ENCODE measurements at regions not wholly inside any gene's neighbourhood (a gene's known extent, or its start where the extent isn't known, plus 50 kb on each side); places are given as distances from the start of the nearest gene placed in this dataset.

DNA sequence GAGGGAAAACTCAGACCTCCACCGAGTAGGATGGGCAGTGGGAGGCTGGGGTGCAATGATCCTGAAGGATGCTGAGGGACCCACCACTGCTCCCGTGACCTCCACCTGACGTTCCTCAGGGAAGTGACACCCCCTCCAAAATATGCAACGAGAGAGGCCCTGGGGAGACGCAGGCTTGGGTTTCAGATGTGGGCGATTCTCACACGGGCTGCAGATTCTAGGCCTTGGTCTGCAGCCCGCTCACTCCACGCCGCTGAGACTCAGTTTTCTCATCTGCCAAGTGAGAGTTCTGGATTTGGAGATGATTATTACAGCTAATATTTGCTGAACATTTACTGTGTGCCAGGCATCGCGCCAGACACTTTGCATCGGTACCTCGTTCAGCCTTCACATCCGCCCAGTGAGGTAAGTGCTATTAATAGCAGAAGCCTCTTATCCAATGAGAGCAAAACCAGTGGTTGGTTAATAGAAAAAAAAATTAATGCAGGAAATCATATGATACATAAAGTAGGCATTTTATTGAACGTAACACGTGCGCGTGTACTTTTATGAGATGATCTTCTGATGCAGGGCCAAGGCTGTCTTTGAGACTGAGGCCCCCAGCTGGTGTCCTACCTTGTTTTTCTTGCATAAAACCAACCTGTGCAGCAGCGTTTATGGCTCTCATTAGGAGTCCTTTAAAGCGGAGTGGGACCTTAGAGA, 102.0 kb upstream of the RUNX3 start:
- no peak for TF ChIP-seq POLR2A (IDR thresholded peaks at IDR 0.05; ENCODE audit: low read depth, low read length)
- FAIRE-seq: no peak
- no peak for DNase-seq (ENCODE audit: insufficient read length, low spot score)

GRCh38 chr1:25031601-25031965, 101.5 kb upstream of the RUNX3 start:
- no peak for TF ChIP-seq POLR2A (IDR thresholded peaks at IDR 0.05; ENCODE audit: low read depth, low read length)
- no peak for FAIRE-seq
- no peak for DNase-seq (ENCODE audit: insufficient read length, low spot score)

- no peak for TF ChIP-seq POLR2A (IDR thresholded peaks at IDR 0.05; ENCODE audit: low read depth, low read length)
- DNase-seq (ENCODE audit: insufficient read length, low spot score): peak; percentile 19
- FAIRE-seq: no peak
Observed at GRCh38 chr1:25030674-25031589, 100.9 kb upstream of the RUNX3 start.

- no peak for DNase-seq (ENCODE audit: insufficient read length, low spot score)
- no peak for FAIRE-seq
- TF ChIP-seq POLR2A (IDR thresholded peaks at IDR 0.05; ENCODE audit: low read depth, low read length): no peak
Observed at GRCh38 chr1:25030012-25030411, 99.9 kb upstream of the RUNX3 start.

GRCh38 chr1:25028907-25029599, 99.0 kb upstream of the RUNX3 start:
- TF ChIP-seq POLR2A (IDR thresholded peaks at IDR 0.05; ENCODE audit: low read depth, low read length): no peak
- DNase-seq (ENCODE audit: insufficient read length, low spot score) (no peak), FAIRE-seq (no peak)

DNA sequence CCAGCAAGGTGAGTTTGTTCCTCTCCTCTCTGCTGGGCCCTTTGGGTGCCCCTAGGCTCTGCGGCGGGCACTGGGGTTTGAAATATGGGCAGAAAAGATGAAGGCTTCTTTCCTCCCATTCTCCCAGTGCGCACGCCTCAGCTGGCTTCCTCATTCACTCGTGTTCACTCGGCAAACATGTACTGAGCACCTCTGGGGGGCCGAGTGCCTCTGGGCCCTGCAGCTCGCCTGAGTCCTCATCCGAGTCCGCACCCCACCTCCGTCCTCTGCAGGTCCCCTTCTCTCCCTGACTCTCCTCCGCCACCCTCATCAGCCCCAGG, 98.5 kb upstream of the RUNX3 start:
- FAIRE-seq (no peak), DNase-seq (ENCODE audit: insufficient read length, low spot score) (no peak)
- no peak for TF ChIP-seq POLR2A (IDR thresholded peaks at IDR 0.05; ENCODE audit: low read depth, low read length)

- no peak for TF ChIP-seq POLR2A (IDR thresholded peaks at IDR 0.05; ENCODE audit: low read depth, low read length)
- FAIRE-seq (no peak), DNase-seq (ENCODE audit: insufficient read length, low spot score) (no peak)
Observed at GRCh38 chr1:25027822-25028586, 97.9 kb upstream of the RUNX3 start.

DNA sequence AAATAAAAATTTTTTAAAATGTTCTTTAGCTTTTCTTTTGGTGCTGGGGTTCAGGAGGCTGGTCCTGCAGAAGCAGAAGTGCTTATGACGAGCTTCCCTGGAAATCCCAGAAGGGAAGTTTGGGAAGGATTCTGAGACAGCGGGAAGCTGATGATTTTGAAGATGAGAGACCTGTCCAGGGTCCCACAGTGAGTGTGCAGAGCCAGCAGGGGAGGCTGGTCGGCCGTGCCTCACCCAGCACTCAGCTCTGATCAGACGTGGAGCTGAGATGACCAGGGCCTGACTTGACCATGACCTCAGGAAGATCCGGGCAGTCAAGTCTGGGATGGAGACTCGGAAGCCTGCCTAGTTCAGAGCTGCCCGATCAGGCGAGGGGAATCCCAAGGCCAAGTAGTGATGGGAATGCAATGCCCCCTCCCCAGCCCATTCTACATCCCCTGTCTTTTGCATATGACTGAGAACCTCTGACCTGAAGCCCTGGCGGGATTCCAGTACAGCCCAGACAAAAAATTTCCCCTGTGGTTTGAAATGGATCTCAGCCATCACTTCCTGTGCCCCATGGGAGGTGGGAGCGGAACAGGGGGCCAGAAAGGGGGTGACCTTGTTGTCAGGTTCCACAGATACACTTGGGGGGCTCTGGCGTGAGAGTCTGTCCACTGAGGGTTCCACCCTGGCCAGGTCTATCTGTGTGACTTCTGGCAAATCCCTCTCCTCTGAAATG, 96.8 kb upstream of the RUNX3 start:
- no peak for TF ChIP-seq POLR2A (IDR thresholded peaks at IDR 0.05; ENCODE audit: low read depth, low read length)
- no peak for FAIRE-seq

DNA sequence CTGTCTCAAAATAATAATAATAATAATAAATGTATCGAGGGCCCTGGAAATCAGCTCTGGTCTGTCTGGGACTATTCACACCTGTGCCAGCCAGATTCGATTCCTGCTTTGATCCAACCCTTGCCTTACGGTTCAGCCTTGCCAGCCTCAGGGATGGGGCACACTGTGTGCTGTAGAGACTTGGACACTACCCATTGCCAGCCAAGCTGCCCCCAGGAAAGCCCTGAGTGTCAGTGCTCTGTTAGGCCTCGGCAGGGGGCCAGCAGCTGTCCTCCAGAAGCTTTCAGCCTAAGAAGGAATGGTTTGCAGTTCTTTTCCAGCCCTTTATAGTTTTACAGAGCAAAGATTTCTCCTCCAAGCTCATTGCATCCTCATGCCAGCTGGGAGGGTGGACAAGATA, 96.2 kb upstream of the RUNX3 start:
- no peak for TF ChIP-seq POLR2A (IDR thresholded peaks at IDR 0.05; ENCODE audit: low read depth, low read length)
- FAIRE-seq (no peak), DNase-seq (ENCODE audit: insufficient read length, low spot score) (no peak)

More for the DNA sequence above, 96.8 kb upstream of the RUNX3 start:
- no peak for DNase-seq (ENCODE audit: insufficient read length, low spot score)

DNA sequence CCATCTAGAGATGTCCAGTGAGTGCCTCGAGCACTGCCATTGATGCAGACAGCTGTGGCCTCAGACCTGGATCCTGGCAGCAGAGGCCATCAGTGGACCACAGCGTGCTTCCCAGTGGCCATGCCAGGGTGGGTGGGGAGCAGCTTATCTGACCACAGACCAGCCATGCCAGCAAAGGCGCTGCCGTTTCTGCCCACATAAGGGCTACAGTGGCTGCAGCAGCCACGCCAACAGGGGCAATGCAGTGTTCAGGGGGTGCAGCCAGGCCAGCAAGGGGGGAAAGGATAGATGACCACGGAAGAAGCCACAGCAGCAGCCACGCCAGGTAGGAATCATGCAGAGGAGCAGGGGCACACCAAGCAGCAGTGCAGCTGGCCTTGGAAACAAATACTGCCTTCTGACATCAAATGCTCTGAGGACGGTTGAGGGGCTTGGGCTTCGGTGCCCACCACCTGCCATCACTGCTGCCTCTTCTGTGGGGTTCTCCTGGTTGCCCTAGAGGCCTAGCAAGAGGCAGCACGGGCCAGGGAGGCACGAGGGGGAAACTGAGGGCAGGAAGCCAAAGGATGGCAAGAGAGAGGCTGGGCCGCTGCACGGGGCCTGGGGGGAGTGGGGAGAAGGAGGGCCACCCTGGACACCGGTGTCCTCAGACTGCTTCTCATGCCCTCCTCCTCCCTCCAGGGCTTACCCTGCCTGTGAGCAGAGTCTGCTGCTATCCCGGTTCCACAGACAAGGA, 94.7 kb upstream of the RUNX3 start:
- FAIRE-seq (no peak), DNase-seq (ENCODE audit: insufficient read length, low spot score) (no peak)
- no peak for TF ChIP-seq POLR2A (IDR thresholded peaks at IDR 0.05; ENCODE audit: low read depth, low read length)

GRCh38 chr1:25023826-25024225, 93.8 kb upstream of the RUNX3 start:
- TF ChIP-seq POLR2A (IDR thresholded peaks at IDR 0.05; ENCODE audit: low read depth, low read length): no peak
- no peak for FAIRE-seq
- DNase-seq (ENCODE audit: insufficient read length, low spot score): no peak

DNA sequence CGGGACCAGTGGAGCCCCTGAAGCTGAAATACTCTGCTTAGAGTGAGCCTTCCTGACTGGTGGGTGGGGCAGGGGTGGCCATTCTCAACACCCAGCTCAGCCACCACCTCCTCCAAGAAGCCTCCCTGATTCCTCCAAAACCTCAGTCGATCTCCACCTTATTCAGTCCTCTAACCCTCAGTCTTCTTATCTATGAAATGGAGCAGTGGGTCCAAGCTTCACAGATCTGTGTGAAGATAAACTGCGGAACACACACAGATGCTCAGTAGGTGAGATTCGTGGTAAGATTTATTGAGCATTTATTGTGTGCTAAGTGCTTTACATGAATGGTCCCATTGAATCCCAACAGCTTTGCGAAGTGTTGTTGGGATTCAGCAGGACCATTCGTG, 93.1 kb upstream of the RUNX3 start:
- no peak for FAIRE-seq

More for the DNA sequence above, 93.1 kb upstream of the RUNX3 start:
- no peak for TF ChIP-seq POLR2A (IDR thresholded peaks at IDR 0.05; ENCODE audit: low read depth, low read length)
- no peak for DNase-seq (ENCODE audit: insufficient read length, low spot score)
